Large intestine (tissue), 3 donors: ENCODE measurements at regions not wholly inside any gene's neighbourhood (a gene's known extent, or its start where the extent isn't known, plus 50 kb on each side); places are given as distances from the start of the nearest gene placed in this dataset.
"Not testable (repeated sequence)": the region's sequence is repeated elsewhere in the genome, so short reads cannot be mapped to it uniquely, and the experiment has no call there.

ENCODE experiments used
- DNase-seq, 2 donors: peaks; one replicate each; pipeline versions ENCODE4 v3.0.0 to v3.0.0-alpha.2; 2013
- H3K27ac ChIP-seq: one replicate; pipeline ENCODE4 v1.5.1; 2013; ENCODE audit warnings: low read length
- H3K27me3 ChIP-seq: 2 replicates; pipeline ENCODE4 v1.6.1; 2013; ENCODE audit warnings: low read length; ENCODE audit not compliant: control insufficient read depth, insufficient read depth
- H3K36me3 ChIP-seq: 2 replicates; pipeline ENCODE4 v1.6.1; 2013; ENCODE audit warnings: low read length; ENCODE audit not compliant: control insufficient read depth, insufficient read depth
- H3K4me1 ChIP-seq: one replicate; pipeline ENCODE4 v1.6.1; 2013; ENCODE audit warnings: low read length; ENCODE audit not compliant: control insufficient read depth, insufficient read depth
- H3K4me3 ChIP-seq: one replicate; pipeline ENCODE4 v1.5.1; 2013; ENCODE audit warnings: low read length
- H3K9me3 ChIP-seq: one replicate; pipeline ENCODE4 v1.6.1; 2013; ENCODE audit warnings: mild to moderate bottlenecking, low read depth, low read length, moderate library complexity; ENCODE audit not compliant: control insufficient read depth
- WGBS: methylation state at CpG from one replicate; pipeline ENCODE4 v1.1.5; 2013; ENCODE audit warnings: low lambda C conversion rate; ENCODE audit not compliant: insufficient coverage; 5-methylcytosine and 5-hydroxymethylcytosine counted together

DNA sequence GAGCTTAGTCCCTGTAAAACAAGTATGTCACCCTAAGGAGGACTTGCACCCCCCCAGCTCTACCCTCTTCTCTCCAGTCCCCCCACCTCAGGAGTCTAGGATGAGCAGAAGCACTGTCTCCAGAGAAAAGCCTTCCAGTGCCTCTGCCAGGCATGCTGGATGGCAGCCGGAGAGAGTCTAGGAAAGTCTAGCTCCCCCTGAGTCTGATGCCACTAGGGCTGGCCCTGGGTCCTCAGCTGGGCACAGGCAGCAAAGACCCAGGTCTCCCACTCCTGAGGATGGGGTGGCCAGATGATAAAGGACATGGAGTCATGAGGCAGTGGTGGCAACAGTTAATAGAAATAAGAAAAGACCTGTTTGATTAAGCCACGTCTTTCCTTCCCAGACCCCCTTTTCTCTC lies 225.6 kb downstream of the CYP26B1 start:
- no CpG with 5 or more reads among the region's 2 CpGs for WGBS
- DNase-seq = no peak
- no peaks in the 10 kb centered on the region for H3K9me3 ChIP-seq
- no peaks in the 10 kb centered on the region for H3K27me3 ChIP-seq
- no peak overlapping the region for H3K4me3 ChIP-seq
- peaks cover 24% of the 10 kb centered on the region for H3K4me1 ChIP-seq
- H3K36me3 ChIP-seq = no peaks in the 10 kb centered on the region
- no peak overlapping the region for H3K27ac ChIP-seq

DNA sequence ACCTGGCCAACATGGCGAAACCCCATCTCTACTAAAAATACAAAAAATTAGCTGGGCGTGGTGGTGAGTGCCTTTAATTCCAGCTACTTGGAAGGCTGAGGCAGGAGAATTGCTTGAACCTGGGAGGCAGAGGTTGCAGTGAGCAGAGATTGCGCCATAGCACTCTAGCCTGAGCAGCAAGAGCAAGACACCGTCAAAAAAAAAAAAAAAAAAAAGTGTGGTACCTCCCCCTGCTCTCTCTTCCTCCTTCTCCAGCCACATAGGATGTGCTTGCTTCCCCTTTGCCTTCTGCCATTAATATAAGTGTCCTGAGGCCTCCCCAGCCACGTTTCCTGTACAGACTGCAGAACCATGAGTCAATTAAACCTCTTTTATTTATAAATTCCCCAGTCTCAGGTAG lies 226.8 kb downstream of the CYP26B1 start:
- not testable (repeated sequence) for DNase-seq
- whole genome bisulfite sequencing = 80% methylated on average over 1 of the region's 5 CpGs

DNA sequence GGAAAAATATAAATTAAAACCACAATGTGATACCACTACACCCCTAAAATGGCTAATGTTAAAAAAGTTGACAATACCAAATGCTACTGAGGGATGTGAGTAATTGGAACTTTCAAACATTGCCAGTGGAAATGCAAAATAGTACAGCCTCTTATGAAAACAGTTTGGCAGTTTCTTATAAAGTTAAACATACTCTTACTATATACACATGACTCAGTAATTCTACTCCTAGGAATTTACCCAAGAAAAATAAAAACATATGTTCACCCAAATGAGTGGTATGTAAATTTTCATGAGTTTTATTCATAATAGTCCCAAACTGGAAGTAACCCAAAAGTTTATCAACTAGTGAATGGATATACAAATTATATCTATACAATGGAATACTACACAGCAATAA lies 228.0 kb downstream of the CYP26B1 start:
- no peak for DNase-seq
- peaks cover under 1% of the 10 kb centered on the region for H3K4me1 ChIP-seq
- H3K36me3 ChIP-seq = no peaks in the 10 kb centered on the region
- no peak overlapping the region for H3K4me3 ChIP-seq
- no peaks in the 10 kb centered on the region for H3K27me3 ChIP-seq
- H3K27ac ChIP-seq = no peak overlapping the region
- no peaks in the 10 kb centered on the region for H3K9me3 ChIP-seq

More for the DNA sequence above, 226.8 kb downstream of the CYP26B1 start:
- not testable (repeated sequence) for H3K36me3 ChIP-seq, H3K4me3 ChIP-seq, H3K27ac ChIP-seq, H3K9me3 ChIP-seq, H3K27me3 ChIP-seq
- peaks cover 11% of the 10 kb centered on the region for H3K4me1 ChIP-seq

DNA sequence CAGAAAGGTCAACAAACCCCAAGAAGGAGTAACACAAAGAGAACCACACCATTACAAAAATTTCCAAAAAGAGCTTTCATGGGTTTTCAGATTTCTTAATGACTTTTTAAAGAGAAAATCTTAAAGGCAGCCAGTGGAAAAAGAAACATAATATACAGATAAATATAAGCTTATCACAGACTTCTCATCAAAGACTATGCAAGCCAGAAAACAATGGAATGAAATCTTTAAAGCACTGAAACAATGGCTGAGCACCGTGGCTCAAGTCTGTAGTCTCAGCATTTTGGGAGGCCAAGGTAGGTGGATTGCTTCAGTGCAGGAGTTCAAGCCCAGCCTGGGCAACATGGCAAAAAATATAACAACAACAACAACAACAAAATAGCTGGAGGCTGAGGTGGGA lies 237.4 kb downstream of the CYP26B1 start:
- Histone ChIP-seq H3K27me3 (peaks cover 7% of the 10 kb centered on the region), H3K9me3 (peaks cover 10% of the 10 kb centered on the region), H3K4me1 (no peaks in the 10 kb centered on the region), H3K4me3 (no peak overlapping the region), H3K36me3 (no peaks in the 10 kb centered on the region), H3K27ac (no peak overlapping the region)
- no CpG with 5 or more reads among the region's 1 CpG for WGBS
- DNase-seq = no peak

DNA sequence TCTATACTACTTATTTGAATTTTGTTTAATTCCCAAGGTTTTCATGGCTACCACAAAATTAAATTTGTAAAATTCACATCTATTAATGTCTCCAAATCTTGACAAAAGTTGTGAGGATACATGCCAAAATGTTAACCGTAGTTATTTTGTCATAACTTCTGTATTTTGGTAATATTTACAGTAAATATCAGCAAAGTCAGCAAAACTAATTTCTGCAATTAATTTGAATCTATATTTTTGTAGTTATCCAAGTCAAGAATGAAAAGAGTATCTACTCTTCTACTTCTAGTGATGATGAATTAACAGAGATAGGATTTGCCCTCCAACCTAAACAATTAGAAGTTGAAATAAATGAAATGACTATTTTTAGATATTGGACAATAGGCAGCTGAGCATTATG lies 238.9 kb downstream of the CYP26B1 start:
- 100% methylated on average over 1 of the region's 1 CpG for WGBS
- H3K36me3 ChIP-seq = no peaks in the 10 kb centered on the region
- no peak overlapping the region for H3K4me3 ChIP-seq
- H3K9me3 ChIP-seq = peaks cover 10% of the 10 kb centered on the region
- peaks cover 7% of the 10 kb centered on the region for H3K27me3 ChIP-seq
- DNase-seq = no peak
- no peak overlapping the region for H3K27ac ChIP-seq
- no peaks in the 10 kb centered on the region for H3K4me1 ChIP-seq

DNA sequence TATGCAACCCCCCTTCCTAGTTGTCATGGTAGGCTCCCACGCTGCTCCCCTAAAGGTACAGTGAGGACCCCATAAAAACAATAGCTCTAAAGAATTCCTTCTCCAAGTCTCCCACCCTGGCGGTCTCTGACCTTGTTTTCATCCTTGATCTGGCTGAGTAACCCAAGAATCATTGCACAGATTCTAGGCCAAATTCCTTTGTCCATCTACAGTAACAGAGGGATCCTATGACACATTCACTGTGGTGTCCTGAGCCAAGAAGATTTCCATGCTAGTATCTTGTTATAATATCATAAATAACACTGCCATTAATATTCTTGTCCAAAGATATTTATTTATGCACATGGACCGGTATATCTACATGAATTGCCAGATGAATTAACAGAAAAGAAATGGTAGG lies 240.2 kb downstream of the CYP26B1 start:
- 71% methylated on average over 1 of the region's 3 CpGs for WGBS

DNA sequence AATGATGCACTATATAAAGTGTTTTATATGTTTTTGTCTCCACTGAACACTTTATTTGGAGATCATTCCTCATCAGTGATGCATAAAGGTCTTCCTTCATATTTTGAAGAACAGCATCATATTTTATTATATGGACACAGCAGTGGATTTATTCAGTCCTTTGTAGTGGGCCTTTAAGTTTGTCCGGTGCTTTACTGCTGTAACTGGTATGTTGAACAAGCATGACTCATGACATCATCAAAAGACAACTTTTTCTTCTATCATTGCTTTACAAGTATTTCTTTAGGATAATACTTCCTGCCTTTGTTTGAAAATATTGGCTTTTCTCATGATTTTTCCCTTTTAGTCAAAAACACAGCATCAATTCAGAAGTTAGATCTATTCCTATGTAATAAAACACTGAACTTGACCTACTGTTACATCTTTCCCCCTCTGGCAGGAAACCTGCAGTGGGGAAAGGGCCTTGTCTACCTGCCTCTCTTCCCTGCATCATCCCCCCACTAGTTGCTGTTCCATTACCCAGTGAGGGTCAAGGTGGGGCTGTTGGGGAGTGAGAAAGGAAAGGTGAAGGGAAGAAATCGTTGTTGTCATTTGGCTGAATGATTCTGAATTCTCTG lies 241.2 kb downstream of the CYP26B1 start:
- H3K9me3 ChIP-seq = peaks cover 10% of the 10 kb centered on the region
- WGBS = no CpG with 5 or more reads among the region's 2 CpGs
- no peak overlapping the region for H3K27ac ChIP-seq
- H3K27me3 ChIP-seq = peaks cover 7% of the 10 kb centered on the region
- no peaks in the 10 kb centered on the region for H3K36me3 ChIP-seq
- no peak for DNase-seq
- H3K4me1 ChIP-seq = no peaks in the 10 kb centered on the region
- H3K4me3 ChIP-seq = no peak overlapping the region

More for the DNA sequence above, 240.2 kb downstream of the CYP26B1 start:
- Histone ChIP-seq H3K9me3 (peaks cover 10% of the 10 kb centered on the region), H3K27me3 (peaks cover 7% of the 10 kb centered on the region), H3K4me3 (no peak overlapping the region), H3K4me1 (no peaks in the 10 kb centered on the region), H3K27ac (no peak overlapping the region), H3K36me3 (no peaks in the 10 kb centered on the region)
- no peak for DNase-seq

DNA sequence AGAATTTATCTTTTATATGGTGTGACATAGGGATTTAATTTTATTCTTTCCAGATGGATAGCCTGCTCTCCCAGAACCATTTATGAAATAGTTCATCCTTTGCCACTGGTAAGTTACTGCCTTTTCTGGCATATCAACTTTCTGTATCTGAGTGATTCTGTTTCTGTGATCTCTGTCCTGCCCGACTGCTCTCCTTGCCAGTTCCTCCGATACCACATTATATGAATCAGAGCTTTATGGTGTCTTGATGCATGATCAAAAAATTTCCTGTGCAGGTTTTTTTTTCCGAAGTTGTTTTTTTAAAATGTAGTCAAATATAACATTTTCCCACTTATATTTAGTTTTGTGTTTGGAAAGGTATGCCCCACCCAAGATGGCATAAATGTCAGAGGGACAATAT lies 242.5 kb downstream of the CYP26B1 start:
- Histone ChIP-seq H3K27me3 (peaks cover 15% of the 10 kb centered on the region), H3K4me1 (no peaks in the 10 kb centered on the region), H3K36me3 (no peaks in the 10 kb centered on the region), H3K4me3 (no peak overlapping the region), H3K9me3 (peaks cover 4% of the 10 kb centered on the region), H3K27ac (no peak overlapping the region)
- WGBS = 94% methylated on average over 3 of the region's 3 CpGs
- no peak for DNase-seq

DNA sequence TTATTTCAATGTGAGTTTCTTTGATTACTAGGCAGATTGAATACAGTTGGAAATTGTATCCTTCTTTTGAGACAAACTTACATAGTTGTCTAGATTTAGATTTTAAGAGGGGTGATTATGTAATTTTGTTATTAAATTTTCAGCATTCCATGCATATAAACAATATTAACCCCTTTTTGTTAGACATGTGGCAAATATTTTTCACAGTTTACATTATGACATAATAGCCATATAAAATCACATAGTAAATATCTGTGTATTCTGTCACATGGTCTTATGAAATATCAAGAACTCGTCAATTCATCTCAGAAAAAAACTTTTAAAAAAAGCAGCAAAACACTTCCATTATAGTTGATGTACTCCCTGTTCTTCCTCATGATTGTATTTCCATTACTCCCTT lies 243.8 kb downstream of the CYP26B1 start:
- DNase-seq = no peak
- peaks cover 15% of the 10 kb centered on the region for H3K27me3 ChIP-seq
- no peaks in the 10 kb centered on the region for H3K4me1 ChIP-seq
- H3K27ac ChIP-seq = no peak overlapping the region
- no CpG with 5 or more reads among the region's 1 CpG for WGBS
- H3K9me3 ChIP-seq = no peaks in the 10 kb centered on the region
- no peak overlapping the region for H3K4me3 ChIP-seq
- H3K36me3 ChIP-seq = no peaks in the 10 kb centered on the region

DNA sequence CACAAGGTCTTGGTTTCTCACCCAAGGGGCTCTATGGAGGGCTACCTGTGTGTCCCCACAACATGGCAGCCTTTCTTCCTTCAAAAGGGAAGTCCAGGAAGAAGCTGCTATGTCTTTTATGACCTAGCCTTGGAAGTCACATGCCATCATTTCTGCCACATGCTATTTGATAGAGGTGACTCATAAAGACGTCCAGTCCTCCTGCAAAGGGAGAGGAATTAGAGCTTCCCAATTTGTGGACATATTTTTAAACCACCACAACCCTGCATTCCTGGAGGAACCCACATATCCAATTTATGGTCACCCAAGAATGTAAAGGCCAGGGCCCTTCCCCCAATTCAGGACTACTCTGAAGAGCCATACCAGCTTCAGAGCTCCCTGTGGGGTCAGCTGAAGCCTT lies 246.2 kb downstream of the CYP26B1 start:
- Histone ChIP-seq H3K9me3 (no peaks in the 10 kb centered on the region), H3K4me3 (no peak overlapping the region), H3K27ac (no peak overlapping the region), H3K36me3 (no peaks in the 10 kb centered on the region), H3K27me3 (peaks cover 8% of the 10 kb centered on the region), H3K4me1 (no peaks in the 10 kb centered on the region)
- WGBS = 80% methylated on average over 1 of the region's 1 CpG
- no peak for DNase-seq

DNA sequence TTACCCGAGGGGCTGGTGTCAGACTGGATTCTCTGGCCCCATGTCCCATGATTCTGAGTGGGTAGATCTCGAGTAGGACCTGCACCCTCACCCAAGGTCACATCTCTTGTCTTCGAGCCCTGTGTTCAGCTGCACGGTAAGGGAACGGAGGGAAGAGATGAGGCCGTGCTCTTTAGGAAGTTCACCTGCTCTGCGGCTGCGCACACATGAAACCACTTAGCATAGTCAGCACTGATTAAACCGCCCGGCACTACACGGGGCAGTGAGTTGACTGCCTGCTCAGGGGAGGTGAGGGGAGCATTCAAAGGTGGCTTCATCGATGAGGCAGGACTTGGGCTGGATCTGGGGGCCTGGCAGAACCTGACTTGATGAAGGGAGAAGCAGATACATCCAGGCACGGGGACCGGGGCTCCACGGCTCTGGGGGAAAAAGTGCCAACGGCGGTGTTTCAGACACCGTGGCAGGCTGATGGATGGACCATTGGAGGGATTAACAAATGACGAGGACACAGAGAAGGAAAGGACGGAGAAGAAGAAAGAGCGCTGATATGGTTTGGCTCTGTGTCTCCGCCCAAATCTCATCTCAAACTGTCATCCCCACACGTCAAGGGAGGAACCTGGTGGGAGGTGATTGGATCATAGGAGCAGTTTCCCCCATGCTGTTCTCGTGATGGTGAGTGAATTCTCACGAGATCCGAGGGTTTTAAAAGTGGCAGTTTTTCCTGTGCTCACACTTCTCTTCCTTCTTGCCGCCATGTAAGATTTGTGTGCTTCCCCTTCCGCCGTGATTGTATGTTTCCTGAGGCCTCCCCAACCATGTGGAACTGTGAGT lies 248.6 kb downstream of the CYP26B1 start:
- WGBS = no CpG with 5 or more reads among the region's 29 CpGs
- Histone ChIP-seq H3K4me3 (no peak overlapping the region), H3K4me1 (peaks cover 3% of the 10 kb centered on the region), H3K9me3 (no peaks in the 10 kb centered on the region), H3K27ac (no peak overlapping the region), H3K36me3 (no peaks in the 10 kb centered on the region), H3K27me3 (peaks cover 8% of the 10 kb centered on the region)
- no peak for DNase-seq
